ENCODE measurements at regions not wholly inside any gene's neighbourhood (a gene's known extent, or its start where the extent isn't known, plus 50 kb on each side); places are given as distances from the start of the nearest gene placed in this dataset.

DNA sequence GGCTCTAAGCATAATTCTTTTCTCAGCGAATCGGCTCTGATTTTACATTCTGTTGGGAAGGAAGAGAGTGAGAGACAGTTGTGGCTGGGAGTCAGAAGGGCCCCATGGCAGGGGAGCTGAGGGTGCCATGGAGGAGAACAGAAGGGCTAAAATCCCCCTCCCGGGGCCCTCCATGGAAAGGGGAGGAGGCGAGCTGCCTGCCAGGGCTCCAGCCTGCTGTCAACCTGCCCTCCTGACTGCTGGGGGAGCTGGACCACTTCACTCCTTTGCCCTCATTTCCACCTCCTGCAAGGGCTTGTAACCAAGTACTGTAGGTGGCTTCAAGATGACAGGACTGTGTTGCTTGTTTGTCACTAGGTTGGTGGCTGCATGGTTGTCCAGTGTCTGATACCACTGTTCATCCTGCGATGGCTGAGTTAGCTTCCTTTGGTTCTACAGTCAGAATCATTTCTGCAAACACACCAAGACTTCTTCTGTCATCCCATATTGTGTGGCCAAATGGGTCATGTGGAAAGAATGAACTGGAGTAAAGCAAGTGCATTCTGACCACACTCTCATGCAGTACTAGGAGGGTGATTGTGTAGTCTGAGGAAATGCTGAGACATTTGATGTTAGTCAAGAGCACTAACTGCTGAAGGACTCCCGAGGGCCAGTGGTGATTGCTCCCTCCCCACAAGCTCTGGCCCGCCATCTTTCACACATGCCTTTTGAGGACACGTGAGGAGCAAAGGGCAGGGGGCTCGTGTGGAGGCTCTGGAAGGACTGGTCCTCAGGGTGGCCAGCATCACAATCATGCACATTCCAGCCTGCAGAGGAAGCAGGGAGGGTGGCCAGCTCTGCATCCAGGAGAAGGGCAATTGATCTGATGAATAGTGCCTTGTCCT, 307.2 kb downstream of the GADD45G start:
- TF ChIP-seq POLR2AphosphoS5 (IDR thresholded peaks at IDR 0.05) (no peak), EZH2 (IDR thresholded peaks at IDR 0.05; ENCODE audit: borderline replicate concordance, insufficient read depth, low read length, poor library complexity, severe bottlenecking) (no peak), RAD21 (conservative IDR thresholded peaks at IDR 0.05) (no peak), EP300 (conservative IDR thresholded peaks at IDR 0.05; ENCODE audit: poor library complexity, severe bottlenecking) (no peak), TAF1 (IDR thresholded peaks at IDR 0.05; ENCODE audit: low read depth) (no peak), SMC3 (conservative IDR thresholded peaks at IDR 0.05; ENCODE audit: poor library complexity) (no peak)
- TF ChIP-seq, protein P1, sequence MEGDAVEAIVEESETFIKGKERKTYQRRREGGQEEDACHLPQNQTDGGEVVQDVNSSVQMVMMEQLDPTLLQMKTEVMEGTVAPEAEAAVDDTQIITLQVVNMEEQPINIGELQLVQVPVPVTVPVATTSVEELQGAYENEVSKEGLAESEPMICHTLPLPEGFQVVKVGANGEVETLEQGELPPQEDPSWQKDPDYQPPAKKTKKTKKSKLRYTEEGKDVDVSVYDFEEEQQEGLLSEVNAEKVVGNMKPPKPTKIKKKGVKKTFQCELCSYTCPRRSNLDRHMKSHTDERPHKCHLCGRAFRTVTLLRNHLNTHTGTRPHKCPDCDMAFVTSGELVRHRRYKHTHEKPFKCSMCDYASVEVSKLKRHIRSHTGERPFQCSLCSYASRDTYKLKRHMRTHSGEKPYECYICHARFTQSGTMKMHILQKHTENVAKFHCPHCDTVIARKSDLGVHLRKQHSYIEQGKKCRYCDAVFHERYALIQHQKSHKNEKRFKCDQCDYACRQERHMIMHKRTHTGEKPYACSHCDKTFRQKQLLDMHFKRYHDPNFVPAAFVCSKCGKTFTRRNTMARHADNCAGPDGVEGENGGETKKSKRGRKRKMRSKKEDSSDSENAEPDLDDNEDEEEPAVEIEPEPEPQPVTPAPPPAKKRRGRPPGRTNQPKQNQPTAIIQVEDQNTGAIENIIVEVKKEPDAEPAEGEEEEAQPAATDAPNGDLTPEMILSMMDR (IDR thresholded peaks at IDR 0.05; ENCODE audit: poor library complexity, severe bottlenecking): no peak
- TF ChIP-seq, protein P2, sequence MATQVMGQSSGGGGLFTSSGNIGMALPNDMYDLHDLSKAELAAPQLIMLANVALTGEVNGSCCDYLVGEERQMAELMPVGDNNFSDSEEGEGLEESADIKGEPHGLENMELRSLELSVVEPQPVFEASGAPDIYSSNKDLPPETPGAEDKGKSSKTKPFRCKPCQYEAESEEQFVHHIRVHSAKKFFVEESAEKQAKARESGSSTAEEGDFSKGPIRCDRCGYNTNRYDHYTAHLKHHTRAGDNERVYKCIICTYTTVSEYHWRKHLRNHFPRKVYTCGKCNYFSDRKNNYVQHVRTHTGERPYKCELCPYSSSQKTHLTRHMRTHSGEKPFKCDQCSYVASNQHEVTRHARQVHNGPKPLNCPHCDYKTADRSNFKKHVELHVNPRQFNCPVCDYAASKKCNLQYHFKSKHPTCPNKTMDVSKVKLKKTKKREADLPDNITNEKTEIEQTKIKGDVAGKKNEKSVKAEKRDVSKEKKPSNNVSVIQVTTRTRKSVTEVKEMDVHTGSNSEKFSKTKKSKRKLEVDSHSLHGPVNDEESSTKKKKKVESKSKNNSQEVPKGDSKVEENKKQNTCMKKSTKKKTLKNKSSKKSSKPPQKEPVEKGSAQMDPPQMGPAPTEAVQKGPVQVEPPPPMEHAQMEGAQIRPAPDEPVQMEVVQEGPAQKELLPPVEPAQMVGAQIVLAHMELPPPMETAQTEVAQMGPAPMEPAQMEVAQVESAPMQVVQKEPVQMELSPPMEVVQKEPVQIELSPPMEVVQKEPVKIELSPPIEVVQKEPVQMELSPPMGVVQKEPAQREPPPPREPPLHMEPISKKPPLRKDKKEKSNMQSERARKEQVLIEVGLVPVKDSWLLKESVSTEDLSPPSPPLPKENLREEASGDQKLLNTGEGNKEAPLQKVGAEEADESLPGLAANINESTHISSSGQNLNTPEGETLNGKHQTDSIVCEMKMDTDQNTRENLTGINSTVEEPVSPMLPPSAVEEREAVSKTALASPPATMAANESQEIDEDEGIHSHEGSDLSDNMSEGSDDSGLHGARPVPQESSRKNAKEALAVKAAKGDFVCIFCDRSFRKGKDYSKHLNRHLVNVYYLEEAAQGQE (IDR thresholded peaks at IDR 0.05; ENCODE audit: borderline replicate concordance): no peak
